K562 (cell line): ENCODE measurements at regions not wholly inside any gene's neighbourhood (a gene's known extent, or its start where the extent isn't known, plus 50 kb on each side); places are given as distances from the start of the nearest gene placed in this dataset.

Source experiments
- ATAC-seq: fragments of 200-7000 bp; cut with Tn5 transposase; 3 replicates; pipeline ENCODE4 v1.9.1; 2020; ENCODE audit warnings: moderate library complexity
- BruUV-seq: library from RNA; stranded (reverse); fragments of 400-500 nt; replicated peaks from 2 replicates; lab custom pipeline; 2021; lab: Mats Ljungman, UMichigan
- CTCF ChIA-PET: fragments of 300-600 bp; formaldehyde crosslinking; extraction: SDS; loops from one replicate; lab custom pipeline; 2021; ENCODE audit warnings: low intra/inter-chr PET ratio; lab: Yijun Ruan, JAX
- POLR2A ChIA-PET: fragments of 300-600, 350-650 bp; sonication (Branson Sonifier 250); formaldehyde crosslinking; extraction: SDS; loops from one replicate; lab custom pipeline; 2021; ENCODE audit warnings: antibody characterized with exemption, inconsistent platforms; lab: Yijun Ruan, JAX
- DNase-seq, 4 experiments: peaks; one replicate each; pipeline versions ENCODE4 v3.0.0 to v3.0.0-alpha.2; 2011 to 2018; ENCODE audit warnings: low spot score in 3 of 4, mixed read lengths in 3 of 4; ENCODE audit errors: extremely low read depth in 1 of 4
- FAIRE-seq: peaks from 2 replicates; lab custom pipeline; 2011; peaks lifted over from hg19 to GRCh38; lab: Jason Lieb, UNC
- H2AFZ ChIP-seq: 2 replicates; pipeline ENCODE4 v1.6.0; 2011; ENCODE audit warnings: low read depth, low read length, control low read depth, inconsistent platforms
- H3K27ac ChIP-seq: fragments of 200-600 bp; 3 replicates; pipeline ENCODE4 v1.8.0; 2011; ENCODE audit warnings: low read depth, mild to moderate bottlenecking, control low read depth, inconsistent platforms, low read length, moderate library complexity, mixed read lengths; ENCODE audit errors: extremely low read depth
- H3K27me3 ChIP-seq, 2 experiments: fragments of 300-600 bp in 1 of 2; 2 replicates in 1 of 2; 3 replicates in 1 of 2; pipeline versions ENCODE4 v1.6.0 to v1.8.0; 2011; ENCODE audit warnings: inconsistent platforms in 2 of 2, low read length in 2 of 2, mild to moderate bottlenecking in 1 of 2, mixed read lengths in 1 of 2, moderate library complexity in 1 of 2; ENCODE audit not compliant: control insufficient read depth in 2 of 2, insufficient read depth in 2 of 2
- H3K36me3 ChIP-seq: fragments of 300-600 bp; 3 replicates; pipeline ENCODE4 v1.8.0; 2011; ENCODE audit warnings: mild to moderate bottlenecking, low read length, inconsistent platforms; ENCODE audit not compliant: control insufficient read depth, insufficient read depth
- H3K4me1 ChIP-seq, 2 experiments: fragments of 200-600 bp in 1 of 2; replicated peaks in 1 of 2; 2 replicates in 1 of 2; 3 replicates in 1 of 2; pipeline versions ENCODE4 v1.5.1 to v1.8.0; 2011; ENCODE audit warnings: inconsistent platforms in 2 of 2, low read length in 2 of 2, mild to moderate bottlenecking in 1 of 2, mixed read lengths in 1 of 2, moderate library complexity in 1 of 2; ENCODE audit not compliant: control insufficient read depth in 2 of 2, insufficient read depth in 2 of 2
- H3K4me2 ChIP-seq: 2 replicates; pipeline ENCODE4 v1.6.1; 2011; ENCODE audit warnings: low read length, control low read depth, inconsistent platforms, mixed read lengths; ENCODE audit not compliant: insufficient read depth
- H3K4me3 ChIP-seq: fragments of 200-600 bp; sonication (generic), shearing (Covaris generic); 2 replicates; pipeline ENCODE4 v1.5.1; 2016; ENCODE audit warnings: control low read depth, inconsistent platforms
- H3K79me2 ChIP-seq: fragments of 200-600 bp; 3 replicates; pipeline ENCODE4 v1.8.0; 2011; ENCODE audit warnings: low read length, inconsistent platforms; ENCODE audit not compliant: control insufficient read depth, insufficient read depth
- H3K9ac ChIP-seq, 2 experiments: 2 replicates each; pipeline versions ENCODE4 v1.6.0 to v1.6.1; 2011; ENCODE audit warnings: low read depth in 2 of 2, low read length in 2 of 2, control low read depth in 1 of 2, inconsistent platforms in 1 of 2, mild to moderate bottlenecking in 1 of 2, mixed read lengths in 1 of 2; ENCODE audit not compliant: insufficient read depth in 1 of 2
- H3K9me1 ChIP-seq: one replicate; pipeline ENCODE4 v1.6.0; 2011; ENCODE audit warnings: inconsistent platforms, mild to moderate bottlenecking, low read length, moderate library complexity; ENCODE audit not compliant: control insufficient read depth, insufficient read depth
- H3K9me3 ChIP-seq: replicated peaks from 2 replicates; pipeline ENCODE4 v1.5.1; 2011; ENCODE audit warnings: low read depth, low read length, inconsistent platforms; ENCODE audit not compliant: control insufficient read depth, insufficient read depth
- H4K20me1 ChIP-seq: replicated peaks from 2 replicates; pipeline ENCODE4 v1.6.1; 2011; ENCODE audit warnings: low read length, inconsistent platforms, mixed read lengths; ENCODE audit not compliant: control insufficient read depth, insufficient read depth
- HDAC2 ChIP-seq: fragments of 450-650 bp; IDR thresholded peaks from 2 replicates; pipeline ENCODE4 v1.6.1; 2016; ENCODE audit warnings: mild to moderate bottlenecking
- RAD21 ChIP-seq, 2 experiments: fragments of 250-450 bp in 1 of 2; fragments of 450-650 bp in 1 of 2; sonication (Bioruptor Pico) in 1 of 2; formaldehyde crosslinking in 1 of 2; IDR thresholded peaks in 1 of 2; conservative IDR thresholded peaks in 1 of 2; 2 replicates each; pipeline versions ENCODE4 v1.4.0 to v1.8.0; 2020 to 2022; ENCODE audit warnings: mild to moderate bottlenecking in 2 of 2, moderate library complexity in 1 of 2
- in situ Hi-C: fragments of 300-500 bp; cut with MboI; formaldehyde crosslinking; loops from 4 replicates; pipeline ENCODE4 v1.15.0; 2018; ENCODE audit warnings: inconsistent platforms, mixed read lengths
- intact Hi-C: fragments of 100-400 bp; cut with micrococcal nuclease; formaldehyde crosslinking; loops from 2 replicates; pipeline ENCODE4 v1.14.2; 2022
- TF ChIP-seq, protein P1 (sequence below): sonication (generic); IDR thresholded peaks from 2 replicates; pipeline ENCODE4 v1.6.1; 2016

DNA sequence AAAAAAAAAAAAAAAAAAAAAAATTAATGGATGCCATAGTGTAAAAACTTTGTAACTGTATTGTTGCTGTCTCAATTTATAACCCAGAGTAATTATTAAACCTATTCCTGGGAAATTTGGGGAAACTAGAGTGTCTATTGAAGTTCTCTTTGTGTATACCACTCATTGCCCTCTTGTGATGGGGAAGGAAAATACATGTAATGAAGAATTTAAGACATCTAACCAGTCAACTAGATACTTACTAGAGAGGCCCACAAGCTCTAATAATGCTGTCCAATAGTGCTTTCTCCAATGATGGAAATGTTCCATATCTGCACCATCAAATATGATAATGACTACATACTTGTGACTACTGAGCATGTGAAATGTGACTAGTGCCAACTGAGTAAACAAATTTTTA lies 168.5 kb upstream of the SLC39A10 start:
- peaks cover 3 to 24% of the 10 kb centered on the region in 2 experiments; a peak in 4 of 5 replicates for H3K4me1 ChIP-seq
- no peaks in the 10 kb centered on the region for H3K27me3 ChIP-seq
- H2AFZ ChIP-seq, result no peak overlapping the region
- 0 out of 4 replicates have a peak, but pooled peaks of 1 of the 2 experiments have one; percentile 22 for TF ChIP-seq RAD21 (CRISPR knock-in tag; conservative IDR thresholded peaks at IDR 0.05 in 1 of 2, IDR thresholded peaks at IDR 0.05 in 1 of 2)
- TF ChIP-seq HDAC2, result no peak
- TF ChIP-seq, protein P1, sequence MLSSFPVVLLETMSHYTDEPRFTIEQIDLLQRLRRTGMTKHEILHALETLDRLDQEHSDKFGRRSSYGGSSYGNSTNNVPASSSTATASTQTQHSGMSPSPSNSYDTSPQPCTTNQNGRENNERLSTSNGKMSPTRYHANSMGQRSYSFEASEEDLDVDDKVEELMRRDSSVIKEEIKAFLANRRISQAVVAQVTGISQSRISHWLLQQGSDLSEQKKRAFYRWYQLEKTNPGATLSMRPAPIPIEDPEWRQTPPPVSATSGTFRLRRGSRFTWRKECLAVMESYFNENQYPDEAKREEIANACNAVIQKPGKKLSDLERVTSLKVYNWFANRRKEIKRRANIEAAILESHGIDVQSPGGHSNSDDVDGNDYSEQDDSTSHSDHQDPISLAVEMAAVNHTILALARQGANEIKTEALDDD, result peak; percentile 45; the same call in 1 of the 2 replicates
- in situ Hi-C loops (no loop called here), intact Hi-C loops (loop anchor here (5.0 kb wide), 2 partner anchors 81 to 166 kb away; no protein-coding TSS in a partner anchor)
- H3K79me2 ChIP-seq, result no peaks in the 10 kb centered on the region
- no peak overlapping the region; the same call in 2 of the 3 replicates for H3K27ac ChIP-seq
- no peaks in the 10 kb centered on the region for H4K20me1 ChIP-seq
- H3K36me3 ChIP-seq, result no peaks in the 10 kb centered on the region
- no peak overlapping the region for H3K4me2 ChIP-seq
- H3K9ac ChIP-seq, result no peak overlapping the region
- ChIA-PET POLR2A (no interaction called here), CTCF (no interaction called here)
- H3K4me3 ChIP-seq, result no peak overlapping the region
- FAIRE-seq (no peak), DNase-seq (no peak), ATAC-seq (peak; percentile 44; the same call in 2 of the 3 replicates)
- H3K9me1 ChIP-seq, result no peaks in the 10 kb centered on the region
- no TSS peak for BruUV-seq
- H3K9me3 ChIP-seq, result no peaks in the 10 kb centered on the region; the same call in 1 of the 2 replicates
